GM18867 (cell line): ENCODE measurements at regions not wholly inside any gene's neighbourhood (a gene's known extent, or its start where the extent isn't known, plus 50 kb on each side); places are given as distances from the start of the nearest gene placed in this dataset.

Experiments
- ATAC-seq: cut with Tn5 transposase; IDR thresholded peaks from one replicate; pipeline ENCODE4 v1.9.1; 2021; ENCODE audit warnings: mild to moderate bottlenecking, moderate library complexity; ENCODE audit not compliant: unreplicated experiment

DNA sequence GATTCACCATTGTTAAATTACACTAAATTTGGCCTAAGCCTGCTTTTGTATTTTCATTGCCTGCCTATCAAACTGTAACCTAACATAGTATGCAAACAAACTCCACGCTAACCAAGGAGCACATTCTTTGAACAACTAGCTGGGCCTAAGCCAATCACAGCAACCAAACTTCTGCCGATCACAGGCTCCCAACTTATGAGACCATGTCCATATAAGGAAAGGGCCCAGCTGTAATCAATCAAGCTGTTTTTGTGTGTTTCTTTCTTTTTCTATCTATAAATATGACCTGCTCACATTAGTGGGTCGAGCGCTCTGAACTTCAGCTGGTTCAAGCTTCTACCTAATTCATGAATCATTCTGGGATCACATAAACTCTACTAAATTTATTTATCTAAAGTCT lies 473.6 kb downstream of the SI start:
- no peak for ATAC-seq

- no peak for ATAC-seq
These were observed 500.6 kb downstream of the SI start for GRCh38 chr3:164577667-164578210.

DNA sequence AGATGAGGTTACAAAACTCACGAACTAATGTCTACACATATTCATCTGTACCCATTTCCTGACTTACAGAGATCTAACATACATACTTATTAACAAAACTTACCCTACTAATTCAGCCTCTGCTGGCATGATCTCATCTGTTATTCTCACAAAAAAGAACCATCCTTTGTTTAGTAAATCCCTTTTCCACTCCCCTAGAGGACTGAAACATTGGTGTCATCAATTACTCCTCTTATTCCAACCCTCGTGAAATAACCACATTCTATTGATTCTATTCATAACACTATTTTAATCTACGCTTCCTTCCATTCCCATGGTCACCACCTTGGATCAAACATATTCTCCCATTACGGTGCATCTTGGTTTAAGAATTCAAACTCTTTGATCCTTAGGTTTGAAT lies 505.9 kb downstream of the SI start:
- ATAC-seq: no peak

DNA sequence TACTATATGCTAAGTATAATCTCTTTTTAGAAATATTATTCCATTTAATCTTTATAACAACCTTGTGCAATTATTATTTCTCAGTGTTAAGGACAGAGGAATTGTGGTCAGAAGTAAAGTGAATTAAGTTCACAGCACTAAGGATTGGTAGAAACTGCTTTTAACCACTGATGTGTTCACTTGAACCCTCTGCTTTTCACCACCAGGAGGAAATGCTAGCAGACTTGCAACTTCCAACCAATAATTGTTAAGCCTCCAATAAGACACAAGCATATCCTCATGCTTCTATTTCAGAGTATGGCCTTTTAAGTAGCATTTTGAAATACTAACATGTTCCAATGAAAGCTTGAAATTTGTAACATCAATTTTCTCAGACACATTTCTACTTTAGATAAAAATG lies 527.4 kb downstream of the SI start:
- no peak for ATAC-seq

- ATAC-seq: no peak
These were observed 539.1 kb downstream of the SI start for GRCh38 chr3:164539215-164539614.

GRCh38 chr3:164537485-164537884 lies 540.8 kb downstream of the SI start:
- no peak for ATAC-seq

DNA sequence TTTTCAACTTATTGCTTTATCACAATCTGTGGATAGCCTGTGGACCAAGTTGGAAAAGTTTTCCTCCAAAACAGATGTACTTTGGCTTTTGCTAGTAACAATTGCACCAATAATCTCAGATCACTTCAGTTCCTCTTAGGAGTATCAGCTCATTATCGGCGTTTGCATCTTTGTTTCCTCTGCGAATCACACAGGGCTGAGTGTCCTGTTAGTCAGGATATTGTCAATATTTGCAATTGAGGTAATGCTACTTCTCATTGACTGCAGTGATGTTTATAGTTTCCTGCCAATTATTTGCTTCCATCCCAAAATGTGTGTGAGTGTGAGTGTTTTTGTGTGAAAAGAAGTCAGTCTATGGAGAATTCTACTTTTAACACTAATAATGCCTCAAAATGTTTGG lies 545.0 kb downstream of the SI start:
- ATAC-seq: no peak

- no peak for ATAC-seq
These were observed 552.0 kb downstream of the SI start for GRCh38 chr3:164526250-164526649.

DNA sequence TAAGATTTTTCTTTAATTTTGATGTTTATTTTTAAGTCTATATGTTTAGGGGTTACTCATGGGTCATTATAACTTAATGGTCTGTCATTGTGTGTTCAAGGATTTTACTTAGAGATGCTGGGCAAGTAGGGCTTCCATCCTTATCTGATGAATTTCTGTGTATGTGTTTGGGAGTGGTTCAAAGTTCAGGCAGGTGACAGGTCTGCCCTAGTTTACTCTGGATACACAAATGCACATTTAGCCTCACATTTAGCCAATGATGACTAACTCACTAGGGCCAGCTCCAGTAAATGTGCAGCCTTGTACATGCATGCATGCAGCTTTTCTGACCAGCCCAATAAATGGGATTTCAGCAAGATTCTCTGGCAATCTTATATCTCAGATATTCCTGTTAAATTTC lies 554.1 kb downstream of the SI start:
- no peak for ATAC-seq

DNA sequence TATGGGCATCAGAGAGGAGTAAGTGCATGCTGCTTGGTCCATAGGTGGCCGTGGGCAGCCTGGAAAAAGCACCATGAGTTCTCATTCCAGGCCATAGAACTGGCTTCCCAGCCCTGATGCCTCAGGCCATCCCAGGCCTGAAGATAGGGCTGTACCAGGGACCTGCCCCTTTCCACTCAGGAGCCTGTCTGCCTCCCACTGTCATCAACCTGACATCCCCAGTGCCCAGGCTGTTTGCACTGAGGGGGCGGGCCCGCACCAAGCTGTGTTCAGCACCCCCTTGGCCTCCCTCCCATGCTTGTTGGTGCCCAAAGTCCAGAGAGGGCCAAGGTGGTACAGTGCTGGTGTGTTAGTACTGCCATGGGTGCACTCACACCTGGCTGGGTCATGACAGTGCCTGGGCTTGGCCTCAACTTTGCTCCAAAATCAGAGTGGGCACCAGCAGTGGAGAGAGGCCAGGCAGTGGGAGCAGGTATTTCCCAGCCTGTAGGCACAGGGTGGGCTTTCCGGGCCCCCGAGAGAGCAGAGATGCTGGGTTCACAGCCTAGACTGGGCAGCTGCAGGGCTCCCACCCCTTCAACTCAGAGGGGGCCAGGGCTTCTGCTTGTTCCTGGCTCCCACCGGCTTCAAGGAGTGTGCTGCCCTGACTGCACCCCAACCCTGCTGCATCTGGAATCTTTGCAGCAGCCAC lies 556.1 kb downstream of the SI start:
- no peak for ATAC-seq

GRCh38 chr3:164521644-164522043 lies 556.7 kb downstream of the SI start:
- ATAC-seq: no peak

GRCh38 chr3:164521139-164521538 lies 557.2 kb downstream of the SI start:
- ATAC-seq: no peak

DNA sequence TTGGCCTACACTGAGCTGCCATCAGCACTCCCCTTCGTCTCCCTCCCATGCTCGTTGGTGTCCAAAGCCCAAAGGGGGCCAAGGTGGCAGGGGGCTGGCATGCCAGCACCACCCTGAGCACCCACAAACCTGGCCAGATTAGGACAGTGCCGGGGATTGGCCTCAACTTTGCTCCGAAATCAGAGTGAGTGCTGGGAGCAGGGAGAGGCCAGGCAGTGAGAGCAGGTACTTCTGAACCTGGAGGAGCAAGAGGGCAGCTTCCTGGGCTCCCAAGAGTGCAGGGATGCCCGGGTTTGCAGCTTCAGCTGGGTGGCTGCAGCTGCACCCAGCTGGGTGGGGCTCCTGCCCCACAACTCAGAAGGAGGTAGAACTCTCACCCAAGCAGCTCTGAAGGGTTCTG lies 563.0 kb downstream of the SI start:
- ATAC-seq: no peak

GRCh38 chr3:164514576-164514975 lies 563.7 kb downstream of the SI start:
- no peak for ATAC-seq

DNA sequence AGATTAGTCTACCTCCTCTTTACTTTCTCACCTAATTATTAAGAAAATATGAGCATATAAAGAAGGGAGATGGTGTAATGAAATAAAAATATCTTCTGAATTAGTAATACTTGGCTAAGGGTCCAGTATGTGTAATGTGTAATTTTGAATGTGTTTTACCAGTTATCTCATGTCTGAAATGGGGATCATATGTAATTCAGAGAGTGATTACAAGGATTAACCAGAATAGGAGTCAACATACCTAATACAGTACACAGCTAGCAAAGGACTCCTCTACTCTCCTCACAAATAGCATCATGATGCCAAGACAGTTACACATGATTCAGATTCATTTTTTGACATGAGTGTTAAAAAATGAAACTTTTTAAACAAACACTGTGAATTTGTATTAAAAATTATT lies 570.4 kb downstream of the SI start:
- no peak for ATAC-seq

DNA sequence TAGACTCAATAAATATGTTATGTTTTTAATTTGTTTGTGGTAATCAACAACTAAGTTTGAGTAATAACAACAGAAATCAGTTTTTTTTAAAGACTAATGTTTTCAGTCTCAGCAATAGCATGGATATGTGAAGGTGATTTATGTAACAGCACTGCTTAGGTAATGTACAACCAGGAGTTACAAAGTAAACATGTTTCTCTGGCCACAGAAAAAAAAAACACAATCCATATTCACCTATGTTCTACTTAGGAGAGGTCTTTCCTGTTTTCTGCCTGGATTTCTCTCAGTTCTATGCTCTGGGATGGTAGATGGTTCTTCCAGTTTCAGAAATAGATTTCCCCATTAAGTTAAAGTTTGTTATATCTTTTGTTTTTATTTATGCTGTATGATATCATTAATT lies 579.4 kb downstream of the SI start:
- no peak for ATAC-seq

GRCh38 chr3:164488893-164489292 lies 589.4 kb downstream of the SI start:
- ATAC-seq: no peak

DNA sequence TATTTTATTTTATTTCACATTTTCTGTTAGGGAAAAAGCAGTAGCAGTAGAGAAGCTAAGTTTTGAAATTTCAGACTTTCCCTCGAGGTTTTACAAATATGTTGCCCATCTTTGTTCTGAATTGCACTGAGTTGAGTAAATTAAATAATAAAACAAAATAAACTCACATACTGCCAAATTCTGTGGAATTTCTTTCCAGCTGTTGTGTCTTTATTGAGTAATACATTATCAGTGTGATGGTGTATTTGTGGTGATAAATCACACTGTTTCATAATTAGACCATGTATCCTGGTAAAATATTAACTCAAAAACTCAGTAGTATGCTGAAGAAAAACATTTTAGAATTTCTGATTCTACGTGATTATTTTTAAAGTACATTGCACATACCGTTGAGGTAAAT lies 592.1 kb downstream of the SI start:
- no peak for ATAC-seq

- no peak for ATAC-seq
These were observed 598.3 kb downstream of the SI start for GRCh38 chr3:164479978-164480377.

DNA sequence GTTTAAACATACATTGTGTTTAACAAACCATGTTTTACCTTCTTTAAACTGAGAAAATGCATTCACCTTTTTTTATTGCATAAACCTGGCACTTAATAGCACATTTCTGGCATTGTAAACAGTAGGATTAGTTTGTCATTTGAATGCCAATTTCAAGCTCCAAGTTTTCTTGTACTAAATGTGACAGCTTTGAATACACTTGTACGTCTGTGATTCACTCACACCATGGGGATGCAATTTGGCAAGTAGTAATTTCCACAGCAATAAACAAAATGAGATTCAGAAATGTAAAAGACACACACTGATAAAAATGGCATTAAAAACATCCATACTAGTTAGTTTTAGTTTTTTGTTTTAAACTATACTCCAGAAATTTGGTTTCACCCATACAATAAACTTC lies 598.9 kb downstream of the SI start:
- no peak for ATAC-seq

GRCh38 chr3:164478323-164478722 lies 600.0 kb downstream of the SI start:
- ATAC-seq: no peak

DNA sequence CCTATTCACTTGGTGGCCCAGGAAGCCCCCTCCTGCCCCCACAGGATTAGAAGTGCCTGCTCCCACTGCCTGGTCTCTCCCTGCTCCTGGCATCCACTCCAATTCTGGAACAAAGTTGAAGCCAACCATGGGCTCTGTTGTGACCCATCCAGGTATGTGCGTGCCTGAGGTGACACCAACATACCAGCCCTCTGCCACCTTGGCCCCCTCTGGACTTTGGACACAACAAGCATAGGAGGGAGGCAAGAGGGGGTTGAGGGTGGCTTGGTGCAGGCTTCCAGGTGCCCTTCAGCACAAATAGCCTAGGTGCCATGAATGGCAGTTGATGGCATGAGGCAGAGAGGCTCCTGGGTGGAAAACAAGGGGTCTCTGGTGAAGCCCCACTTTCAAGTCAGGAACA lies 600.9 kb downstream of the SI start:
- ATAC-seq: no peak

DNA sequence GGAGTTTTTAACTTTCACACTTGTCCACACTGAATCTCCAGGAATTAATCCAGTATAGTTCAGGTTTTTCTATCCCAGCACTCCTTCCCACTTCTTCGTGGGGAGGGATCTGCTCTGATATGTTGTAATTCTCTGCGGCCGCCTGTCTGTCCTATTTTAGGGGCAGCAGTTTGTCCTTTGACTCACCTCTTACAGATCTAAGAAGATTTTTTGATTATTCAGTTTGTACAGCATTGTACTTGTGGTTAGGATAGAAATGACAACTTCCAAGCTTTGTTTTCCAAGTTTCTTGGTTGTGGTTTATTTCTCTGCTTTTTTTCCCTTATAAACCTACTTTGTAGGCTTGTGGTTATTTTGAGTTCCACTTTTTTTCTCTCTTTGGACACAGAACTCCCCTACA lies 601.7 kb downstream of the SI start:
- no peak for ATAC-seq
